ENCODE measurements at regions not wholly inside any gene's neighbourhood (a gene's known extent, or its start where the extent isn't known, plus 50 kb on each side); places are given as distances from the start of the nearest gene placed in this dataset.

- no peak for TF ChIP-seq EZH2 (IDR thresholded peaks at IDR 0.05; ENCODE audit: borderline replicate concordance, low read depth, low read length, severe bottlenecking)
- TF ChIP-seq POLR2AphosphoS5 (IDR thresholded peaks at IDR 0.05; ENCODE audit: insufficient read depth, low read depth, low read length): no peak
- TF ChIP-seq CTCF (IDR thresholded peaks at IDR 0.05; ENCODE audit: extremely low read depth in 1 of 2, insufficient read depth in 1 of 2, low read depth in 1 of 2, low read length in 2 of 2): no peak
- no peak for TF ChIP-seq JUN (IDR thresholded peaks at IDR 0.05; ENCODE audit: borderline replicate concordance, insufficient read depth, insufficient read length, low read depth)
- no peak for TF ChIP-seq MYC (IDR thresholded peaks at IDR 0.05; ENCODE audit: low read depth, low read length)
Measured at GRCh38 chr12:104850781-104851180, 107.3 kb downstream of the SLC41A2 start.

Data from endothelial cell of umbilical vein (primary cell).